ENCODE measurements at regions not wholly inside any gene's neighbourhood (a gene's known extent, or its start where the extent isn't known, plus 50 kb on each side); places are given as distances from the start of the nearest gene placed in this dataset.

DNA sequence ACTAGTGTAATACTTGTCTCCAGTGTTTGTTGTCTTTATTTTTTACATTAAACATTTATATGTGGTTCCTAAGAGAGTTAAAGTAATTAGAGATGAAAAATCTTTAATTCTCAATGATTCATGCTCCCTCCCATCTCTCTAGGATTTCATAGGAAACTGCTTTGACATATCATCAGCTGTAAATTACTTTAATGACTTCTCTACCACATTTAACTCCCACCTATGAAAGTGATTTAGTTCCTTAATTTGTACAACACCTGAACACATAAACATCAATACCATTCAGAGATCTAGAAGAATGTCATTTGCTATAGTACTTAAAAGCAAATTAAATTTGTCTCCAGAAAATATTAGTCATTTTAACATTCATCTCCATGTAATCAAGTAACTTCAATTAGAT lies 524.2 kb upstream of the CHAC2 start (continued):
- TF ChIP-seq, protein P1, sequence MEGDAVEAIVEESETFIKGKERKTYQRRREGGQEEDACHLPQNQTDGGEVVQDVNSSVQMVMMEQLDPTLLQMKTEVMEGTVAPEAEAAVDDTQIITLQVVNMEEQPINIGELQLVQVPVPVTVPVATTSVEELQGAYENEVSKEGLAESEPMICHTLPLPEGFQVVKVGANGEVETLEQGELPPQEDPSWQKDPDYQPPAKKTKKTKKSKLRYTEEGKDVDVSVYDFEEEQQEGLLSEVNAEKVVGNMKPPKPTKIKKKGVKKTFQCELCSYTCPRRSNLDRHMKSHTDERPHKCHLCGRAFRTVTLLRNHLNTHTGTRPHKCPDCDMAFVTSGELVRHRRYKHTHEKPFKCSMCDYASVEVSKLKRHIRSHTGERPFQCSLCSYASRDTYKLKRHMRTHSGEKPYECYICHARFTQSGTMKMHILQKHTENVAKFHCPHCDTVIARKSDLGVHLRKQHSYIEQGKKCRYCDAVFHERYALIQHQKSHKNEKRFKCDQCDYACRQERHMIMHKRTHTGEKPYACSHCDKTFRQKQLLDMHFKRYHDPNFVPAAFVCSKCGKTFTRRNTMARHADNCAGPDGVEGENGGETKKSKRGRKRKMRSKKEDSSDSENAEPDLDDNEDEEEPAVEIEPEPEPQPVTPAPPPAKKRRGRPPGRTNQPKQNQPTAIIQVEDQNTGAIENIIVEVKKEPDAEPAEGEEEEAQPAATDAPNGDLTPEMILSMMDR (conservative IDR thresholded peaks at IDR 0.05; ENCODE audit: low read depth in 2 of 2): no peak
- TF ChIP-seq EZH2phosphoT487 (IDR thresholded peaks at IDR 0.05; ENCODE audit: unreplicated experiment) (no peak), CREB1 (CRISPR knock-in tag; IDR thresholded peaks at IDR 0.05; ENCODE audit: low read depth) (no peak), REST (IDR thresholded peaks at IDR 0.05; ENCODE audit: unreplicated experiment) (no peak)
- TF ChIP-seq, protein P2, sequence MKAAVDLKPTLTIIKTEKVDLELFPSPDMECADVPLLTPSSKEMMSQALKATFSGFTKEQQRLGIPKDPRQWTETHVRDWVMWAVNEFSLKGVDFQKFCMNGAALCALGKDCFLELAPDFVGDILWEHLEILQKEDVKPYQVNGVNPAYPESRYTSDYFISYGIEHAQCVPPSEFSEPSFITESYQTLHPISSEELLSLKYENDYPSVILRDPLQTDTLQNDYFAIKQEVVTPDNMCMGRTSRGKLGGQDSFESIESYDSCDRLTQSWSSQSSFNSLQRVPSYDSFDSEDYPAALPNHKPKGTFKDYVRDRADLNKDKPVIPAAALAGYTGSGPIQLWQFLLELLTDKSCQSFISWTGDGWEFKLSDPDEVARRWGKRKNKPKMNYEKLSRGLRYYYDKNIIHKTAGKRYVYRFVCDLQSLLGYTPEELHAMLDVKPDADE (IDR thresholded peaks at IDR 0.05): no peak

GRCh38 chr2:53242090-53242489 lies 525.5 kb upstream of the CHAC2 start:
- DNase-seq (ENCODE audit: low spot score): no peak
- H3K4me1 ChIP-seq (ENCODE audit: insufficient read depth): no peaks in the 10 kb centered on the region
- H3F3A ChIP-seq (replicated peaks; ENCODE audit: low read depth): no peaks in the 10 kb centered on the region
- H3K4me1 Mint-ChIP-seq: no peaks in the 10 kb centered on the region
- H3K79me2 ChIP-seq (replicated peaks; ENCODE audit: insufficient read depth): no peaks in the 10 kb centered on the region
- ATAC-seq: no peak
- H3K27me3 ChIP-seq (ENCODE audit: insufficient read depth): no peaks in the 10 kb centered on the region
- H3K4me3 ChIP-seq: no peak overlapping the region
- H3K27ac ChIP-seq (ENCODE audit: low read depth): no peak overlapping the region
- no peak overlapping the region for H3K4me2 ChIP-seq
- no peaks in the 10 kb centered on the region for H3K27me3 Mint-ChIP-seq (ENCODE audit: insufficient read depth, low read depth, poor library complexity)
- no peaks in the 10 kb centered on the region for H3K9me2 ChIP-seq (ENCODE audit: insufficient read depth)
- H3K36me3 ChIP-seq (ENCODE audit: insufficient read depth): no peaks in the 10 kb centered on the region
- no peak overlapping the region for H3K27ac Mint-ChIP-seq
- no peaks in the 10 kb centered on the region for H3K36me3 Mint-ChIP-seq (ENCODE audit: low read depth)
- H2AFZ ChIP-seq: no peak overlapping the region
- no peaks in the 10 kb centered on the region for H3K9me3 Mint-ChIP-seq
- no peak overlapping the region for H3K4me3 Mint-ChIP-seq
- H4K20me1 ChIP-seq (replicated peaks; ENCODE audit: insufficient read depth): no peaks in the 10 kb centered on the region
- TF ChIP-seq ZNF114 (CRISPR knock-in tag; IDR thresholded peaks at IDR 0.05) (no peak), CREB1 (CRISPR knock-in tag; IDR thresholded peaks at IDR 0.05; ENCODE audit: low read depth) (no peak), STAT1 (IDR thresholded peaks at IDR 0.05; ENCODE audit: unreplicated experiment) (no peak), JUNB (IDR thresholded peaks at IDR 0.05; ENCODE audit: unreplicated experiment) (no peak), ZNF331 (CRISPR knock-in tag; IDR thresholded peaks at IDR 0.05; ENCODE audit: low read depth) (no peak), EZH2 (IDR thresholded peaks at IDR 0.05; ENCODE audit: low read depth, unreplicated experiment) (no peak), ZNF462 (CRISPR knock-in tag; IDR thresholded peaks at IDR 0.05) (no peak), EZH2phosphoT487 (IDR thresholded peaks at IDR 0.05; ENCODE audit: unreplicated experiment) (no peak), POLR2AphosphoS5 (IDR thresholded peaks at IDR 0.05; ENCODE audit: low read depth) (no peak)
- TF ChIP-seq, protein P2 (IDR thresholded peaks at IDR 0.05): no peak

All from GM23338 (cell line).